ENCODE measurements at regions not wholly inside any gene's neighbourhood (a gene's known extent, or its start where the extent isn't known, plus 50 kb on each side); places are given as distances from the start of the nearest gene placed in this dataset.
"Not testable (repeated sequence)": the region's sequence is repeated elsewhere in the genome, so short reads cannot be mapped to it uniquely, and the experiment has no call there.

DNA sequence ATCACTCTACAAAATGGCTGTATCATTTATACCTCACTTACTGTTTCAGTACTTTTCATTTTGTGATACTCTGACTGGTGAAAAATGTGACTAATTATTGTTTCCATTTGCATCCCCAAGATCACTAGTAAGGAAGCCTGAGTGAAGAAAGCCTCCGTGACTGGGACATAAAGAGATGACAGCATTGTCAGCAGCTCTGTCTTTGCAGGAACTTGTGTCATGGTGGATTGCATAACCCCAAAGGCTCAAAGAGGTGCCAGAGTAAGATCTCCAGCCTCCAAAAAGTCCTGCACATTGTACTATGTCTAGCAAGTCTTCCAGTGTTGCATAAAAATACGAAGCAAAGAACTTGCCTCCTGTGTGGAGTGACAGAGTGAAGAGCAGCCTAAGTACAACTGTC is 187.5 kb upstream of the CRIM1 start:
- no peak for DNase-seq

DNA sequence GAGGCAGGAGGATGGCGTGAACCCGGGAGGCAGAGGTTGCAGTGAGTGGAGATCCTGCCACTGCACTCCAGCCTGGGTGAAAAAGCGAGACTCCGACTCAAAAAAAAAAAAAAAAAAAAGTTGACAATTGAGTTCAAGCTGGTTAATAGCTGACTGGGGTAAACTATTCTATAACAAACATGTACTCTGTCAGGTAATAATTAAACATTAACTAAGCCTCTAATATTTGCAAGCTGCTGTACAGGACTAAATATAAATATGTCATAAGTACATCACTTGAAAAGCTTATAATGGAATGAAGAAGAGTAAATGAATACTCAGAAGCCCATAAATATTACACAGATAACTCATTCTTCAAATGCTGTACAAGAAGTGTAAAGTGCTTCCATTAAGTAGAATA is 190.4 kb upstream of the CRIM1 start:
- DNase-seq: no peak

DNA sequence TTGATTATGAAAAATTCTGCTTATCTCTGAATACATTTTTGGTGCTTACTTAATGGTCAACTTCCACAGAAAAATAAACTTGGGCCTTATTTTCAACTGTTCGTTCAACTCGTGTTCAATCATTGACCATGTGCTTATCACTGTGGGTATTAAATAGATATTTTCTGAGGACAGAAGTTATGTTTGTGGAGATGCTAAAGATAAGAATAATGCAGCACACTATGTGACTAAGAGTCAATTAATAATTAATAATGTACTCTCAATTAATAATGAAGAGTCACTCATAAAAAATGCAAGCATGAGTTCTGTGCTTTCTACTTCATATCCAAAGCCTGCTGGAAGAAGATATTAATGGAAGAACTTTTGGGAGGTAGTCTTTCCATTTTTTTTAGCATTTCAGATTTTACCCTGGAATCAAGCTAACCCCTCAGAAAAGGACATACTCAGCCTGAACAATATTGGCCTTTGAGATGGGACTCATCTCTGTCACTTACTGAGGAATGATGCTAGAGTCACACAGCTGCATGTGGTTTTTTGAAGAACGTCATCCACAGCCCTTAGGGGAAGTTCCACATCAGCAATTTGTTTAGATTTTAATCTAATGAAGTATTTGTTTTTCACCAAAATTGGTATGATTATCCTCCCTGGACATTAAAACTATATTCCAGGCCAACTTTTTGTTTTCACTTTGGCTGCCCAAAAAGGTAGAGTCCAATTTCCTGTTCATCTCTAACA is 191.9 kb upstream of the CRIM1 start:
- no peak for DNase-seq

DNA sequence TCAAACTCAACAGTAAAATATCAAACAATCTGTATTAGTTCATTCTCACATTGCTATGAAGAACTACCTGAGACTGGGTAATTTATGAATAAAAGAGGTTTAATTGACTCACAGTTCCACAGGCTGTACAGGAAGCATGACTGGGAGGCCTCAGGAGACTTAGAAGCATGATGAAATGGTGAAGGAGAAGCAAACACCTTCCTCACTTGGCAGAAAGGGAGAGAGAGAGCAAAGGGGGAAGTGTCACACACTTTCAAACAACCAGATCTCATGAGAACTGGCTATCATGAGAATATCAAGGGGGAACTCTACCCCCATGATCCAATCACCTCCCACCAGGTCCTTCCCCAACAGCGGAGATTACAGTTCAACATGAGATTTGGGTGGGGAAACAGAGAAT is 198.5 kb upstream of the CRIM1 start:
- DNase-seq: not testable (repeated sequence)

DNA sequence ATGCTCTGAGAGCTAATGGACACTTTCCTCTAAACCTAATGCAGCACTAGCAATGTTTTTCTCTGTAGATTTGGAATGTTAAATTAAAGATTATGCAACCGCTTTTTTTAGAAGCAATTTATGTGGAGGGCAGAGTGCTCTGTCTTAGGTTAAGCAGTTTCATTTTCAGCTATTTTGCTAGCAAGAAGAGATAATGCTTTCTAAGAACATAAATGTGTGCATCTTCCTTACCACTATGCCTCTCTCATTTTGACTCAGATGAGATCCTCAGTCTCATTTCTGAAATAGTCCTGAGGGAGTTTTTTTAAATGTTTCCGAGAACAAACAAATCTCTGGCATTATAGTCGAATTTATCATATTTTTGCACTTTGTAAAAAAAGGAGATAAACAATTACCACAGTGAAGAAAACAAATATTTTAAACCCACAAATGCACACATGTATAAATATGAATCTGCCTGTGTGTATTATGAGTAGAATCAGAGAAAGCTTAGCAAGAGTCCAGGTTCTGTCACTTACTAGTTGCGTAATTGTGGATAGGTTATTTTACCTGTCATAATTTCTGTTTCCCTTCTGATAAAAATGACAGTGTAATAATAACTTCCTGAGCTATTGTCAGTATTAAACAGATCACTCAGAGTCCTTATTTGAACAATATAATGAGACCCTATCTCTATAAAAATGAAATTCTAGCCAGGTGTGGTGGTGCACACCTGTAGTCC is 207.7 kb upstream of the CRIM1 start:
- DNase-seq: no peak

DNA sequence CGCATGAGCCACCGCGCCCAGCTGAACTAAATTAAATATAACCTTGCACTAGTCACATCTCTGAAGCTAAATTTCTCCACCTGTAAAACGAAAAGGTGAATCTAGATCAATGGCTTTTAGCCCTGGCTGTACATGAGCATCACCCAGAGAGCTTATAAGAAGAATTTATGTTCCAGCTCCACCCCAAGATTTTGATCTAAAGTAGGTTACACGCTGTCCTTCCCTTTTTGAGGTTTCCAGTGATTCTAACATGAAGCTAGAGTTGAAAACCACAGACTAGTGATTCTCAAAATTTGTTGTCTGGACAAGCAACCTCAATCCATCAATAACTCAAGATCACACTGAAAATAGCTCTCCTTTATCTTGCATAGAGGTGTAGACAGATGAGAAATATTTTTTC is 208.8 kb upstream of the CRIM1 start:
- DNase-seq: no peak

DNA sequence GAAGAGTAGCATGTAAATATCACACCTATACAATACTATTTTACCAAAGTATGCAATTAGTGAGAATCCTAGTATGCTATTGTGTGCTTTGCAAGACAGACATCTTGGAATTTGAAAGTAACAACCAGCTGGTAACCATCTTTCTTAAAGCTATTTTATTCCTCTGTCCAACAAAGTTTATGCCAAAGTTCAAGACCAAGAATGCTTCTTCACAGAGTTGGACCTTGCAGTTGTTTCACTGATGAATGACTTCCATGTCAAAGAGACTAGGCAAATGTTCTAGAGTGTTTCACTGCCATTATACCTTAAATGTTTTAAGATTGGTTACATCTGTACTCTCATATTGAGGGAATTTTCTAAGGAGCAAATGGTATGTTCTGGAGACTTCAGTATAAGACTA is 215.2 kb upstream of the CRIM1 start:
- DNase-seq: no peak

DNA sequence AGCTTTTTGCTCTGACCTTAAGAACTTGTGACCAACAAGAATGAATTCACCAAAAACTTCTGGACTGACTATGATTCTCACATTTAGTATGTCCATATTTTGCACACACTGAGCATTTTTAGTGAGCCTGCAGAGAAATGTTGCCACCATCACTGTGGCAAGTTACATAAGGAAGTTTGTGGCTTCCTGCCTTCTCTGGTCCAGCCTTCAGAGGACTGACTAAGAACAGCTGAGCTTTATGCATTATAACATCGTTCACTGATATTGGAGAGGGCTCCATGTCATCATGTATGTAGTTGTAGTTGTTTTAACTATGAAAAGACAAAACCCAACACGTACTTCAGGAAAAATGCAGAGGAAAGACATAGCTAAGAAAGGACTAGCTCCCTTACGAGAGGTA is 218.0 kb upstream of the CRIM1 start:
- DNase-seq: no peak

DNA sequence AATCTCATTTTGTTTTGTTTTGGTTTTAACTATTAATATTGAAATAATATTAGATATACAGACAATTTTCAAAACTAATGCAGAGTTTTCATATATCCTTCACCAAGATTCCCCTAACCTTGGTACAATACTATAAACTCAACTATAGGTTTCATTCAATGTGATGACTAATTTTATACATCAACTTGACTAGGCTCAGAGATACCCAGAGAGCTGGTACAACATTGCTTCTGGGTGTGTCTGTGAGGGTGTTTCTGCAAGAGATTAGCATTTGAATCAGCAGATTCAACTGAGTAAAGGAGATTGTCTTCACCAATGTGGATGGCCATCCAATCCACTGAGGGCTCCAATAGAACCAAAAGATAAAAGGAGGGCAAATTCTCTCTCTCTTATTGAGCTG is 221.3 kb upstream of the CRIM1 start:
- no peak for DNase-seq

DNA sequence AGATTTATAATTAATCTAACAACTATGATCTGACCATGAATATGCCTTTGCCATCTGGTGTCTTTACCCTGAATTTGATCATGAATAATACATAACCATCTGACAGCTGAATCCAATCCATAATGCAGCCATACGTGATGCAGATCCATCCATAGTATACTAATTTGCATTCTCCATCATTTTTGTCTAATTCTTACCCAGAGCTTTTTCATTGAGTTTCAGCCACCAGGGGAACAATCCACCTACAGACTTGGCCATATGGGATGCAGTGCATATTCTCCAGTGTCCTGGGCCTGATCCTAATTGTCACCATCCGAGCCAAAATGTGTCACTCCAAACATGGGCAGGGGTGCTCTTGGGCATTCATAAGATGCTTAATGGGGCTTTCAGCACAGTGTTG is 227.2 kb upstream of the CRIM1 start:
- no peak for DNase-seq

DNA sequence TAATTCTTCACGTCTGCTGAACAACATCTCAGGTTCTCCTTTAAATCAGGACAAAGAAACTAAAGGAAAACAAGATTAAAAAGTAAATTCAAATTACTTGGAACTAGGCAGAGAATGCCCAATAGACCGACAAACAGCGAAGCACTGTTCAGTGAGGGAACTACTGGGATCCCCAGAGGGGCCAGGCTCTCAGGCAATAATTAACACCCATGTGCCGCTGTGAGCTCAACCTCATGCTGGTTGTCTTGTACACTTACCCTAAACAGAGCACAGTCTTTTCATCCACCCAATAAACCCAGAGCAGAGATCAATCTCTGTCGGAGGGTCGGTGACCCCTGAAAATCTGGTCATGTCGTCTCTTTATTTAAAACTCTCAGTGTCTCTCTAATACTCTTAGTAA is 229.9 kb upstream of the CRIM1 start:
- no peak for DNase-seq

DNA sequence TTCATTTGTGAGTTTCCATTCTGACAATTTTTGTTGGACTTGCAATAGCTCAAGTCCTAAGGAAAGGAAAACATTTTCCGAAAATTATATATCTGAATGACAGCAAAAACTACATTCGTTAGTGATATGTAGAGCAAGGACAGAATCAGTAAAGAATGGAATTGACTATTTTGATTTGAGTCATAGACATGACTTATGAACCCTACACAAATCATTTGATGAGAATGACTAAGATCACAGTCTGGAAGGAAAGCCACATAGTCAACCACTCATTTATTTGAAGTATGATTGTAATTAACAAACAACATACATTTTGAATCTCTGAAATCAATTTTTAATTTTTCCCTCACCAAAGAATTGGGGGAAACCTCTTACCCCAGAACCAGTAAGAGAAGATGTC is 231.6 kb upstream of the CRIM1 start:
- no peak for DNase-seq

DNA sequence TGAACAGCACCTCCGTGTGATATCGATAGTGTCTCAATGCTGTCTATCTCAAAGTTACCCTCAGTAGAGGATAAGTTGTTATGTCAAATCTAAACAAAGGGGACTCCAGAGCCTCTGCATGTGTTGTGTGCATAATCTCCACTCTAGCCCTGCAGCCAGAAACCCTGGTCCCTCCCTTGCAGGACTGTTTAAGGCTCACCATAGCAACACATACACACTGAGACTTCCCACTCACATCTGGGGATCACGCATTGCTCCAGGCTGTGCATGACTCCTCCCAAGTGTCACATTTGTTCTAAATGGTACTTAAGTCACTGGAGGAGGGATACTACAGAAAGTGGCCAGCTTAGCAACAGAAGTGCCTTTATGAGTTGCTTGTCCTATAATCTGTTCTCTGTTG is 258.6 kb upstream of the CRIM1 start:
- no peak for DNase-seq

DNA sequence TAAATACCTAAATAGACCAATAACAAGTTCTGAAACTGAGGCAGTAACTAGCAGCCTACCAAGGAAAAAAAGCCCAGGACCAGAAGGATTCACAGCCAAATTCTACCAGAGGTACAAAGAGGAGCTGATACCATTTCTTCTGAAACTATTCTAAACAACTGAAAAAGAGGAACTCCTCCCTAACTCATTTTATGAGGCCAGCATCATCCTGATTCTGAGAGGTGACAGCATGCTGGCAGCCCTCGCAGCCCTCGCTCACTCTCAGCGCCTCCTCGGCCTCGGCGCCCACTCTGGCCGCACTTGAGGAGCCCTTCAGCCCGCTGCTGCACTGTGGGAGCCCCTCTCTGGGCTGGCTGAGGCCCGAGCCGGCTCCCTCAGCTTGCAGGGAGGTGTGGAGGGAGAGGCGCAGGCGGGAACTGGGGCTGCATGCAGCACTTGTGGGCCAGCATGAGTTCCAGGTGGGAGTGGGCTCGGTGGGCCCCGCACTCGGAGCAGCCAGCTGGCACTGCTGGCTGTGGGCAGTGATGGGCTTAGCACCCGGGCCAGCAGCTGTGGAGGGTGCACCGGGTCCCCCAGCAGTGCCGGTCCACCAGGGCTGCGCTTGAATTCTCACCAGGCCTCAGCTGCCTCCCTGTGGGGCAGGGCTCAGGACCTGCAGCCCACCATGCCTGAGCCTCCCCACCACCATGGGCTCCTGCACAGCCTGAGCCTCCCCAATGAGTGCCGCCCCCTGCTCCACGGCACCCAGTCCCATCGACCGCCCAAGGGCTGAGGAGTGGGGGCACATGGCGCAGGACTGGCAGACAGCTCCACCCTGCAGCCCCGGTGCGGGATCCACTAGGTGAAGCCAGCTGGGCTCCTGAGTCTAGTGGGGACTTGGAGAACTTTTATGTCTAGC is 263.5 kb upstream of the CRIM1 start:
- DNase-seq: not testable (repeated sequence)

DNA sequence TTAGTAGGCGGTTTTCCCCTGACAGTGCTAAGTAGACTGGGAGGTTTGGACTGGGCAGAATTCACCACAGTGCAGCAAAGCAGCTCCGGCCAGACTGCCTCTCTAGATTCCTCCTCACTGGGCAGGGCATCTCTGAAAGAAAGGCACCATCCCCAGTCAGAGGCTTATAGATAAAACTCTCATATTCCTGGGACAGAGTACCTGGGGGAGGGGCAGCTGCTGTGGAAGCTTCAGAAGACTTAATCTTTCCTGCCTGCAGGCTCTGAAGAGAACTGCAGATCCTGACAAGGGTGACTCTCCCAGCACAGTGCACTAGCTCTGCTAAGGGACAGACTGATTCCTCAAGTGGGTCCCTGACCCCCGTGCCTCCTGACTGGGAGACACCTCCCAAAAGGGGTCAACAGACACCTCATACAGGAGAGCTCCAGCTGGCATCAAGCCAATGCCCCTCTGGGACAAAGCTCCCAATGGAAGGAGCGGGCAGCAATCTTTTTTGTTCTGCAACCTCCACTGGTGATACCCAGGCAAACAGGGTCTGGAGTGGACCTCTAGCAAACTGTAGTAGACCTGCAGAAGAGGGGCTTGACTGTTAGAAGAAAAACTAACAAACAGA is 266.8 kb upstream of the CRIM1 start:
- DNase-seq: no peak

DNA sequence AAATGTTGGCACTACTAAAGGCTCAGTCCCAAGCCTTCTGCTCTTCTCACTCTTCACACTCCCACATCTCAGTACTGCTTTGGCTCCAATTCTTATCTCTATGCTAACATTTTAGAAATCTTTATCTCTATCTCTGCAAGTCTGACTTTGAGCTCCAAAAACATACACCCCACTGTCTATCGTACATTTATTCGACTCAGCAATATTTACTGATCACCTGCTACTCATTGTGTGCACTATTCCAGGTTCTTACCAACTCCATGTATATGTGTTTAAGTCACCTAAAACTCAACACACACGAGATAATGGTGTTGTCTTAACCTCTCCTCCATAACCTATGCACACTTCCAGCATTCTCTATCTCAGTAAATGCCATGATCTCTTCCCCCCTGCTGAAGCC is 268.2 kb upstream of the CRIM1 start:
- DNase-seq: no peak

DNA sequence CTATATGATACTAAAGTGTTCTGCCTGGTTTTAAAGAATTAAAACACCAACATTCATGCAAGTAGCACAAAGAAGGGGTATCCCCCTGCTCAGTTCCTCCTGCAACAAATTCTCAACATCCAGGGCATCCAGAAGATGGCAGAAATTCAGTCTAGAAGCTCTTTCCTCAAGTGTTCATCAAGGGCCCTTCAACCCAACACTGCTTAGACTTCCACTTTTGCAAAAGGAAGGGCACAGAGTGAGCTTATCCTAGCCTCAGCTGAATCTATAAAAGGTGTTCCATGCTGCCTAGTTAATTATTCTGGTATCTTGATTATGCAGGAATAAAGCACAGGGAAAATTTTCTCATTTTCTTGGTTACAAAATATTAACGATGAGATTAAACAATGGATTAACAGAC is 275.8 kb upstream of the CRIM1 start:
- no peak for DNase-seq

DNA sequence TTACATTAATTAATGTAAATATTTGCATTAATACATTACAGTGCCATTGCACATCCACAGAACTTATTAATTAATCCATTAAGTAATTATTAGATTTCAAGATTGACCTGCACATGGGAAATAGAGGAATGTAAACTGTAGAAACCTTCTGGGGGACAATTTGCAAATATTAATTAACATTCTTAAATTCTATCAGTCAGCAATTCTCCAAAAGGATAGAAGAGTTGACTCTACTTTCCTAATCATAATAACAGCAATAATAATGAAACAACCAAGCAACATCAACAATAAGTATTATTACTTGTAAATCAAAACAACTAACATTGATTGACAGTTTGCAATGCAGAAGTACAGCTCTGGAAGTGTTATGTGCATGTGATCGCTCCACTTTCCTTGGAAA is 281.6 kb upstream of the CRIM1 start:
- no peak for DNase-seq

DNA sequence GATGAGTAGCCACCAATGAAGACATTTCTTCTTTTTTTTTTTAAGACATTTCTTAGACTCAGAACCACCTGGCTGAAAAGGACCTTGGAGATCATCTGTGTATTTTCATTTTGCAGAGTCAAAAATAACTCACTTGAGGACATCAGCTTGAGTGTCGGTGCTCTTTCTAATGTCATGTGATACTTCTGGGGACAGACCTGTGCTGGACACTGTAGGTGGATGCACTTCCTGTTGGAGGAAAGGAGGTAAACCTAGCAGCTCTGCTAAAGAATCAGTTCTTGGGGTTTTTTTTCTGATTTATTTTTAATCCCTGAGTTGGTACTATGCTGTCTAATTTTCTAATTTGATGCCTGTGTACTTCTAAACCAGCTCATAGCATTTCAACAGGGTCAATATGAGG is 283.9 kb upstream of the CRIM1 start:
- DNase-seq: no peak

DNA sequence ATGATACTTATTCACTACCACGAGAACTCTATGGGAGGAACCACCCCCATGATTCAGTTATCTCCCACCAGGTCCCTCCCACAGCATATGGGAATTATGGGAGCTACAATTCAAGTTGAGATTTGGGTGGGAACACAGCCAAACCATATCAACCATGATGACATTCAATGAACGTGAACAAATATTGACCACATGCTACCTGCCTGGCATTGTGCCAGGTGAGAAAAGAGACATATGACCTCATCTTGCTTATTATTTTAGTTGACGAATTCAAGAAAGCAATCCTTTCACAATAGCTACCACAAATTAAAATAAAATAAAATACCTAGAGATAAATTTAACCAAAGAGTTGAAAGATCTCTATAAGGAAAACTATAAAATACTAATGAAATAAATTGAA is 286.5 kb upstream of the CRIM1 start:
- no peak for DNase-seq

DNA sequence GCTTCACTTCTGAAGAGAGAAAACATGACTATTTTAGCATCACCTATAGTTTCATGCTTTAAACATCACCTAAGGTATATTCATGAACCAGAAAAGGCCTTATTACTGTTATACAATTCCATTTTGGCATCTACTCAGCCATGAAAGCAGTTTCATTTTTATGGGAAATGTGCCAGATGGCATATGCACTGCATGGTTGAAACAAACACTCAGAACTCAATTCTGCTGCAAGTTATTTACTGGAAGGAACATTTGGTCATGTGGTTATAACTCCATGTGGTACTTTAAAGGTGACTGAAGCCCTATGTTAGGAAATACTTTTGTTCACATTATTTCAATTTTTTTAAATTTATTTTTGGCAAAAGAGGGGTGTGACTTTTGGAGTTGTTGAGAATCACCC is 287.5 kb upstream of the CRIM1 start:
- DNase-seq: no peak

DNA sequence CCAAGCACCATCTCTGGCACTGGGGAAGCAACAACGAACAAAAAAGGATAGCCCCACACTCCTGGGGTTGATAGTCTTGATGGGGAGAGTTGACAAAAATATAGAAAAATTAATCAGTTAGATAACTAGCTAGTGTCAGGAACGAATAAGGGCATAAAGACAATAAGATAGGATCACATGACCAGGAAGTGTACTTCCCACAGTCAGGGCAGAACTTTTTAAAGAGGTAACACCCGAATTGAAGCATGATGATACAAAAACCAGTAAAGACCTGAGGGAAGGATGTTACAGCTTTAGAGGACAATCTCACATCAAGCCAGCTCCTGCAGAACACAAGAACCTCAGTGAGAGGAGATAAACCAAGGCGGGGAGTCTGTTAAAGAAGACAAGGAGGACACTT is 295.4 kb upstream of the CRIM1 start:
- no peak for DNase-seq
